Astrocyte of the spinal cord (primary cell): ENCODE measurements at regions not wholly inside any gene's neighbourhood (a gene's known extent, or its start where the extent isn't known, plus 50 kb on each side); places are given as distances from the start of the nearest gene placed in this dataset.
A peak's percentile ranks its signal among the peaks of the same experiment; 100 is the strongest.

Experiments
- DNase-seq: peaks from one replicate; pipeline ENCODE4 v3.0.0; 2011; ENCODE audit warnings: low read depth, low spot score
- H3K4me3 ChIP-seq: 2 replicates; pipeline ENCODE4 v1.5.1; 2011; ENCODE audit warnings: low read depth, mild to moderate bottlenecking, low read length, moderate library complexity
- in situ Hi-C: cut with HindIII; loops from 2 replicates; pipeline ENCODE4 v1.10.0; 2017; ENCODE audit warnings: low sequenced_read_pairs
- TF ChIP-seq, protein P1 (sequence below): IDR thresholded peaks from 2 replicates; pipeline ENCODE4 v1.5.1; 2012; ENCODE audit warnings: low read depth, mild to moderate bottlenecking, low read length, inconsistent platforms

- peak; percentile 64 for DNase-seq
- TF ChIP-seq, protein P1, sequence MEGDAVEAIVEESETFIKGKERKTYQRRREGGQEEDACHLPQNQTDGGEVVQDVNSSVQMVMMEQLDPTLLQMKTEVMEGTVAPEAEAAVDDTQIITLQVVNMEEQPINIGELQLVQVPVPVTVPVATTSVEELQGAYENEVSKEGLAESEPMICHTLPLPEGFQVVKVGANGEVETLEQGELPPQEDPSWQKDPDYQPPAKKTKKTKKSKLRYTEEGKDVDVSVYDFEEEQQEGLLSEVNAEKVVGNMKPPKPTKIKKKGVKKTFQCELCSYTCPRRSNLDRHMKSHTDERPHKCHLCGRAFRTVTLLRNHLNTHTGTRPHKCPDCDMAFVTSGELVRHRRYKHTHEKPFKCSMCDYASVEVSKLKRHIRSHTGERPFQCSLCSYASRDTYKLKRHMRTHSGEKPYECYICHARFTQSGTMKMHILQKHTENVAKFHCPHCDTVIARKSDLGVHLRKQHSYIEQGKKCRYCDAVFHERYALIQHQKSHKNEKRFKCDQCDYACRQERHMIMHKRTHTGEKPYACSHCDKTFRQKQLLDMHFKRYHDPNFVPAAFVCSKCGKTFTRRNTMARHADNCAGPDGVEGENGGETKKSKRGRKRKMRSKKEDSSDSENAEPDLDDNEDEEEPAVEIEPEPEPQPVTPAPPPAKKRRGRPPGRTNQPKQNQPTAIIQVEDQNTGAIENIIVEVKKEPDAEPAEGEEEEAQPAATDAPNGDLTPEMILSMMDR, result no peak
- in situ Hi-C loops, result no loop called here
- no peak overlapping the region for H3K4me3 ChIP-seq
Observed at GRCh38 chr2:45184606-45185005, 175.4 kb upstream of the SIX2 start.

DNA sequence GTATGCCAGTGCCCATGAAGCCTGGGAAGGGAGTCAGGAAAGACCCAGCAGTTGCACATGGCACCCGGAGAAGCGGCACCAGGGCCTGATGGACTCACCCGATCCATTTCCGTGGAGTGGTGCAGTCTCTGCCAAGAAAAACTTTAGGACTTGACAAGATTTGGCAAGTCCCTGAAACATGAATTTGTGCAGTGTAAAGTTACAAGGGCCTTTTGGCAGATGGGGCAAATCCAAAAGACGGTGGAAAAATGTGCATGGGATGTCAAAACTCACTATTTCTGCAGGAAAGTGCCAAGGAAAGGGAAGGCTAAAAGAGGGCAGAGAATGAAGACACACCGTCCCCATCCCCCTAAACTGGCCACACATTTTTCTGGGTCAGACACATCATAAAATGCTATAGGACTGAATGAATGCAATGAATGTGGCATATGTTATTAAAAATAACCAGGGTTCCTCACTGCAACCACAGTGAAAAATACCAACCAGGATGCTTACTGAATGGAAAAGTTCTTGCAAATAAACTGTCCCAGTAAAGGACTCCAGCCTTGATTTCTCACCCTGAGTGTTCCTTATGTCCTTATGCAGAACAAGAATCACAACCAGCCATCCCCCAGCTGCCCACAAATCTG, 173.5 kb upstream of the SIX2 start:
- in situ Hi-C loops, result no loop called here
- H3K4me3 ChIP-seq, result no peak overlapping the region
- TF ChIP-seq, protein P1, result no peak
- no peak for DNase-seq

- H3K4me3 ChIP-seq, result no peak overlapping the region
- TF ChIP-seq, protein P1, result no peak
- in situ Hi-C loops, result no loop called here
- DNase-seq, result no peak
Observed at GRCh38 chr2:45180779-45181178, 171.5 kb upstream of the SIX2 start.

DNA sequence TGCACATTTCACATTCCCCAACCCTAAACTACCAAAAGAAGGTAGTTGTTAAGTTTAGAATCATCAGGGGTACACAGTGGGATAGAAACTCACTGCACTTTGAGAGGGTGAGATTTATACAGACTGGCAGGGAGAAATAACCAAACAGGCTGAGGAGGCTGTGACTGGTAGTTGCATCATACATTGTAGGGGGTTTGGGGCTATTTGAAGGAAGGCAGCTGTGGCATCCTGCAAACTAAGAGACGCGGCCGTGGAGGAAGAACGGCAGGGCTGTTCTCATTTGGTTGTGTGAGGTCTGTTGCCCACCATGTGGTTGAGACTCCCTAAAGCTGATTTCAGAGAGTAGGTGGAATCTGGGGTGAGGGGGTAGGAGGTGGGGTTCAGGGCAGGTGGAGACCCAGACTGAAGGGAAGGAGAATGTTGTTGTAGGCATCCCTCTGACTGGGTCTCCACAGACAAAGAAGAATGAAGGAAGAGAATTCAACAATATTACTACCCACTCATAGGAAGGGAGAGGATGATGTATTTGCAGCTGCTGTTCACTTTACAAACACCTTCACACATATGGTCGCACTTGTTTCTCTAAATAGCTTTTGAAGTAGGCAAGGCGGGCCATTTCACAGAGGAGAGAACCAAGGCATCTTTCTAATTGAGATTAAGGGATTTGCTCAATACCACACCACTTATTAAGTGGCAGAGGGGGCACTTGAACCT, 170.9 kb upstream of the SIX2 start:
- in situ Hi-C loops, result no loop called here
- DNase-seq, result no peak
- TF ChIP-seq, protein P1, result no peak
- H3K4me3 ChIP-seq, result no peak overlapping the region

GRCh38 chr2:45178854-45179253, 169.6 kb upstream of the SIX2 start:
- DNase-seq, result no peak
- TF ChIP-seq, protein P1, result no peak
- in situ Hi-C loops, result no loop called here
- no peak overlapping the region for H3K4me3 ChIP-seq

GRCh38 chr2:45178359-45178758, 169.1 kb upstream of the SIX2 start:
- TF ChIP-seq, protein P1, result no peak
- no peak for DNase-seq
- in situ Hi-C loops, result no loop called here
- H3K4me3 ChIP-seq, result no peak overlapping the region
